Astrocyte of the cerebellum (primary cell): ENCODE measurements at regions not wholly inside any gene's neighbourhood (a gene's known extent, or its start where the extent isn't known, plus 50 kb on each side); places are given as distances from the start of the nearest gene placed in this dataset.

ENCODE experiments used
- DNase-seq: peaks from one replicate; pipeline ENCODE4 v3.0.0-alpha.2; 2011; ENCODE audit warnings: low read depth
- H3K4me3 ChIP-seq: 2 replicates; pipeline ENCODE4 v1.5.1; 2011; ENCODE audit warnings: mild to moderate bottlenecking, low read depth, low read length, moderate library complexity
- in situ Hi-C: cut with HindIII; loops from 2 replicates; pipeline ENCODE4 v1.10.0; 2017; ENCODE audit warnings: low sequenced_read_pairs
- TF ChIP-seq, protein P1 (sequence below): IDR thresholded peaks from 2 replicates; pipeline ENCODE4 v1.5.1; 2012; ENCODE audit warnings: low read length, low read depth, moderate library complexity, mild to moderate bottlenecking; ENCODE audit errors: missing control alignments

DNA sequence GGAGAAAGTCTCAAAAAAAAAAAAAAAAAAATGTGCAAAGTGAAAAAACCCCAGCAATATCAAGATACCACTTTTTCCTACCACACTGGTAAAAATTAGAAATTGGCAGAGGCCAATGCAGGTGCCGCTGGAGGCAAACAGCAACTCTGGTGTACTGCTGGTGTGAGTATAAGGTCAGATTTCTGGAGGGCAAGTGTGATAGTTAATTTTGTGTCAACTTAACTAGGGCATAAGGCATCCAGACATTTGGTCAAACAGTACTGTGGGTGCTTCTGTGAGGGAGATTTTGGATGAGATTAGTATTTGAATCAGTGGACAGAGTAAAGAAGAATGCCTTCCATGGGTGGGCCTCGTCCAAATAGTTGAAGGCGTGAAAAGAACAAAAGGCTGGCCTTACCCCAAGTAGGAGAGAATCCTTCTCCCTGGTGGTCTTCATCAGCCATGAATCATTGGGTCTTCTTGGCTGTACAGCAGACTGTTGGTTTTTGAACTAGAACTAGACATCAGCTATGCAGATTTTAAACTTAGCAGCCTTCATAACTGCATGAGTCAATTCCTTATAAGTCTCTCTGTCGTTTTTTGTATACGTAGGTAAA is 52.8 kb upstream of the FHL2 start:
- TF ChIP-seq, protein P1, sequence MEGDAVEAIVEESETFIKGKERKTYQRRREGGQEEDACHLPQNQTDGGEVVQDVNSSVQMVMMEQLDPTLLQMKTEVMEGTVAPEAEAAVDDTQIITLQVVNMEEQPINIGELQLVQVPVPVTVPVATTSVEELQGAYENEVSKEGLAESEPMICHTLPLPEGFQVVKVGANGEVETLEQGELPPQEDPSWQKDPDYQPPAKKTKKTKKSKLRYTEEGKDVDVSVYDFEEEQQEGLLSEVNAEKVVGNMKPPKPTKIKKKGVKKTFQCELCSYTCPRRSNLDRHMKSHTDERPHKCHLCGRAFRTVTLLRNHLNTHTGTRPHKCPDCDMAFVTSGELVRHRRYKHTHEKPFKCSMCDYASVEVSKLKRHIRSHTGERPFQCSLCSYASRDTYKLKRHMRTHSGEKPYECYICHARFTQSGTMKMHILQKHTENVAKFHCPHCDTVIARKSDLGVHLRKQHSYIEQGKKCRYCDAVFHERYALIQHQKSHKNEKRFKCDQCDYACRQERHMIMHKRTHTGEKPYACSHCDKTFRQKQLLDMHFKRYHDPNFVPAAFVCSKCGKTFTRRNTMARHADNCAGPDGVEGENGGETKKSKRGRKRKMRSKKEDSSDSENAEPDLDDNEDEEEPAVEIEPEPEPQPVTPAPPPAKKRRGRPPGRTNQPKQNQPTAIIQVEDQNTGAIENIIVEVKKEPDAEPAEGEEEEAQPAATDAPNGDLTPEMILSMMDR, result no peak
- no peak for DNase-seq
- in situ Hi-C loops, result no loop called here
- no peak overlapping the region for H3K4me3 ChIP-seq

DNA sequence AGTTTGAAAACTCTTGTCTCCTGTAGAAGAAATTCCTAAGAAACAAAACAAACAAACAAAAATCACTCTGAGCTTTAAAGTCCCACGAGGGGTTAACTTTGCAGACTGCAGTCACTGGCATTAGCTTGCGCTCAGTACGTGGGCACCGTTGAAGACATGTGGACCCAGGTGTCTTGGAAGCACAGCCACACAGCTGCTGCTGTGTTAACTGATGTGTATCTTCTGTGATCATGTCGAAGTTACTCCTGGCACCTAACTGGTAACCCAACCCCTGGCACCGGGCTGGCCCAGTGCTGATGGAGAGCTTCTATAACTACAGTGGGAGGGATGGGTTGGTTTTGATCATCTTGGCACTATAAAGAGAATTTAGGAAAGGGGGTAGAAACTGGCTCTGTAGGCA is 51.6 kb upstream of the FHL2 start:
- H3K4me3 ChIP-seq, result no peak overlapping the region
- in situ Hi-C loops, result no loop called here
- TF ChIP-seq, protein P1, result no peak
- no peak for DNase-seq

DNA sequence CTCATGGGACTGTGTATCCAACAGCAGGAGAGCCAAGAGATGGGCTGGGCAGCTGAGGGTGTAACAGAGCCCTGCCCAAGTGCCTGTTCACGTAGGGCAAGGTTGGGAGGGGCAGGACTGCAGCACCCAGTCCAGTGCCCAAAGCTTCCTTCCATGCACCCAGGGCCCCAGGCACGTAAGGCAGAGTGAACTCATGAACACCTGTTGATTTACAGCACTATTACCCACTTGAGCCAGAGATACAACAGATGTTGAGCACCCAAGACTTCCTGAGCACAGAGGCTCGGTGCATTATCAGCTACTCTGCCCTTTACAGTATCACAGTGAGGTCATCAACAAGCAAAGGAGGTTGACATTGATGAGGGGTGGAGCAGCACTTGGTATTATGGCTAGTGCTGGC is 50.2 kb upstream of the FHL2 start:
- DNase-seq, result no peak
- in situ Hi-C loops, result no loop called here
- TF ChIP-seq, protein P1, result no peak
- H3K4me3 ChIP-seq, result no peak overlapping the region
